Immature natural killer cell (primary cell): ENCODE measurements at regions not wholly inside any gene's neighbourhood (a gene's known extent, or its start where the extent isn't known, plus 50 kb on each side); places are given as distances from the start of the nearest gene placed in this dataset.
A peak's percentile ranks its signal among the peaks of the same experiment; 100 is the strongest.

Experiments used
- DNase-seq, 3 donors: peaks; one replicate each; pipeline ENCODE4 v3.0.0; 2022; ENCODE audit warnings: mixed read lengths in 1 of 3
- H3K27ac Mint-ChIP-seq, 6 donors: one replicate each; pipeline ENCODE4 v1.8.0; 2020; ENCODE audit warnings: mixed read lengths in 6 of 6, mild to moderate bottlenecking in 5 of 6, inconsistent platforms in 4 of 6, moderate library complexity in 3 of 6
- H3K27me3 Mint-ChIP-seq, 3 donors: one replicate each; pipeline ENCODE4 v1.8.0; 2020 to 2021; ENCODE audit warnings: low read depth in 3 of 3, mild to moderate bottlenecking in 3 of 3, mixed read lengths in 3 of 3, moderate library complexity in 3 of 3, inconsistent platforms in 1 of 3
- H3K36me3 Mint-ChIP-seq, 3 donors: one replicate each; pipeline ENCODE4 v1.8.0; 2020; ENCODE audit warnings: mixed read lengths in 3 of 3, inconsistent platforms in 2 of 3, mild to moderate bottlenecking in 2 of 3
- H3K4me1 Mint-ChIP-seq, 2 donors: one replicate each; pipeline ENCODE4 v1.8.0; 2020; ENCODE audit warnings: inconsistent platforms in 2 of 2, mild to moderate bottlenecking in 2 of 2, mixed read lengths in 2 of 2, moderate library complexity in 1 of 2
- H3K4me3 Mint-ChIP-seq, 5 donors: one replicate each; pipeline ENCODE4 v1.8.0; 2020; ENCODE audit warnings: mild to moderate bottlenecking in 5 of 5, mixed read lengths in 5 of 5, inconsistent platforms in 3 of 5, moderate library complexity in 3 of 5
- H3K9me3 Mint-ChIP-seq, 6 donors: one replicate each; pipeline ENCODE4 v1.8.0; 2020; ENCODE audit warnings: mild to moderate bottlenecking in 6 of 6, mixed read lengths in 6 of 6, inconsistent platforms in 4 of 6, moderate library complexity in 3 of 6

DNA sequence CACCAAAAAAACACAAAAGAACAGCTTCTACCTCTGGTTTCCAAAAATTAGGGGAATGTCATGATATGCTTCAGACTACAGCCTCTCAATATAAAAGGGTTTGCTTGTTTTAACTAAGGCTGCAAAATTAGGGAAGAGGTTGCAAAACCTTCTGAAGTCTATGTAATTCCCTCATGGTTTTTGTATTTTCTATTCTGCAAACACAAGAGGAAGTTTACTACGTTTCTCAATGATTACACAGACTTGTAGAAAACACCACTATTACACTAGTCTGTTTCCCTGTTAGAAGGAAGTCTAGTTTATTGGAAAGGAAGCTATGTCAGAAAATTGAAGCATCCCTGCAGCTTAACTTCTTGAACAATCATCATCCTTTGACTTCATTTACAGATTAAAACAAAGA, 229.7 kb upstream of the FMN2 start:
- Mint-ChIP-seq H3K27me3 (peaks cover 0 to 2% (median 1%) of the 10 kb centered on the region in 3 donors), H3K27ac (no peak overlapping the region), H3K36me3 (no peaks in the 10 kb centered on the region), H3K9me3 (no peaks in the 10 kb centered on the region), H3K4me3 (no peak overlapping the region), H3K4me1 (no peaks in the 10 kb centered on the region)
- DNase-seq, result no peak

DNA sequence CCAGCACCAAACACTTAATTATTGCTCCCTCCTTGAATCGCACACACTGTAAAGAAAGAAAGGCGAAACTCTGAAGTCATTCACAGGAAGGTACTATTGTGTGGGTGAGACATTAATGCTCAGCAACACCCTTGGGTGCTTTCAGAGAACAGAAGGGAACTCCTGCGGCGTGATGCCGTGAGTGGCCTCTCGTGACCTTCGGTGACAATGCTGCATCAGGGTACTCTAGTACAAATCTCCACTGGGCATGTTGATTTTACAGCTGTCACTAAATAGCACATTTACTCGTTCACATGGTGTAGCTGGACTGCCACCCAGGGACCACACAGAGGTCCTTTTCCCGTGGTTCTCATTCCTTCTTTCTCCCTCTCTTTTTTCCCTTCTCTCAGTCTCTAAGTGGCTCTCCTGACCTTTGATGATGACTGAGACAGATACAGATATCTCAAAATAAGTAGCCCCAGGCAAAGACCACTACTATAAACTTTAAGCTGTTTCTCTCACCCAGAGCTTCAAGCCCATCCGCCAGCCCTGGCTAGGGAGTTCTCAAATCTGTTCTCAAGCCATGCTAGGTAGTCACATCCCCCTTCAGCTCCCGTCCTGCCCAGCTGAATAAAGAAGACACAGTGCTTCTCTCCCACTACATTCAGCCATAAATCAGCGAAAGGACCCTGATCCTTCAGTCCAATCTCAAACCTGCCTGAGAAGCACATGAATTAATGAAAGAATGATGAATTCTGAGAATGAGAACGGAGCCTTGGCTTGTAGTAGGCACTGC, 223.4 kb upstream of the FMN2 start:
- H3K27ac Mint-ChIP-seq, result no peak overlapping the region
- no peak overlapping the region for H3K4me3 Mint-ChIP-seq
- H3K36me3 Mint-ChIP-seq, result no peaks in the 10 kb centered on the region
- peaks cover 0 to 2% (median 1%) of the 10 kb centered on the region in 3 donors for H3K27me3 Mint-ChIP-seq
- no peaks in the 10 kb centered on the region for H3K4me1 Mint-ChIP-seq
- no peaks in the 10 kb centered on the region for H3K9me3 Mint-ChIP-seq
- DNase-seq, result no peak

DNA sequence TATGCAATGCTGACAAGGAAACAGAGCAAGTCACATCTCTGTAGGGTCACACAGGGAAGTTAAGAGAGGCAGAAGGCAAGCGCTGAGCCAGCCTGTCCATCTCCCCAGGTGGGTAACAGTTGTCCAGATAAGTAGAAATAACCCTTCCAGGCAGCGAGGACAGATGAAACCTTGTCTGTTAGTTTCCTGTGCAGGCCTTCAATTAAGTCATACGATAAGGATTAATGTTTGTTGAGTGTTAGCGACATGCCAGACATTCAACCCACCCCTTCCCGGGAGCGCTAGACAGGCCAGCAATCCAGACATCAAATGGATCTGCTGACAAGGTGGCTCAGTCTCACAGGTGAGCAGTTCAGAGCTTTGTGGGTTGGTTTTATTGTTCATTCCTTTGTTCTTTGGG, 221.5 kb upstream of the FMN2 start:
- H3K4me3 Mint-ChIP-seq, result no peak overlapping the region
- DNase-seq, result no peak
- no peaks in the 10 kb centered on the region for H3K4me1 Mint-ChIP-seq
- no peak overlapping the region for H3K27ac Mint-ChIP-seq
- H3K9me3 Mint-ChIP-seq, result no peaks in the 10 kb centered on the region
- H3K27me3 Mint-ChIP-seq, result peaks cover 1 to 4% (median 2%) of the 10 kb centered on the region in 3 donors
- no peaks in the 10 kb centered on the region for H3K36me3 Mint-ChIP-seq

- Mint-ChIP-seq H3K9me3 (no peaks in the 10 kb centered on the region), H3K27ac (no peak overlapping the region), H3K36me3 (no peaks in the 10 kb centered on the region)
Observed at GRCh38 chr1:239872626-239873025, 219.1 kb upstream of the FMN2 start.

DNA sequence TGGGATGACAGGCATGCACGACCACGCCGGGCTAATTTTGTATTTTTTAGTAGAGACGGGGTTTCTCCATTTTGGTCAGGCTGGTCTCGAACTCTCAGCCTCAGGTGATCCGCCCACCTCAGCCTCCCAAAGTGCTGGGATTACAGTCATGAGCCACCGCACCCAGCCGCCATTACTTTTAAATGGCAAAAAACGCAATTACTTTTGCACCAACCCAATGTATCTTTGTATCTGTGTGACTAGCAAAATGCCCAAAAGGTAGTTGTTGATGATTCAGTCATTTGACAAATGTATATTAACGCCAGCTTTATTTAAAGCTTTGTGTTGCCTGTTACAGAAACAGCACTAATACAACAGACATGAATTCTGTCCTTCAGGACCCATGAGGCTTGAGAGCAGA, 216.9 kb upstream of the FMN2 start:
- Mint-ChIP-seq H3K36me3 (no peaks in the 10 kb centered on the region), H3K4me1 (no peaks in the 10 kb centered on the region), H3K27ac (no peak overlapping the region), H3K27me3 (peaks cover 0 to 4% (median 0%) of the 10 kb centered on the region in 3 donors), H3K4me3 (no peak overlapping the region), H3K9me3 (no peaks in the 10 kb centered on the region)
- no peak for DNase-seq

More at GRCh38 chr1:239872626-239873025, 219.1 kb upstream of the FMN2 start:
- Mint-ChIP-seq H3K4me1 (no peaks in the 10 kb centered on the region), H3K4me3 (no peak overlapping the region), H3K27me3 (peaks cover 0 to 4% (median 0%) of the 10 kb centered on the region in 3 donors)
- DNase-seq, result no peak

- Mint-ChIP-seq H3K4me1 (no peaks in the 10 kb centered on the region), H3K9me3 (no peaks in the 10 kb centered on the region), H3K27me3 (peaks cover 0 to 3% (median 0%) of the 10 kb centered on the region in 3 donors), H3K36me3 (no peaks in the 10 kb centered on the region), H3K27ac (peak overlapping the region in 1 of 6 donors; percentile 24), H3K4me3 (no peak overlapping the region)
- no peak for DNase-seq
Observed at GRCh38 chr1:239879321-239880170, 212.1 kb upstream of the FMN2 start.

GRCh38 chr1:239882967-239883366, 208.7 kb upstream of the FMN2 start:
- Mint-ChIP-seq H3K4me1 (no peaks in the 10 kb centered on the region), H3K9me3 (no peaks in the 10 kb centered on the region), H3K27me3 (peaks cover 0 to 4% (median 3%) of the 10 kb centered on the region in 3 donors), H3K36me3 (no peaks in the 10 kb centered on the region), H3K27ac (no peak overlapping the region), H3K4me3 (no peak overlapping the region)
- no peak for DNase-seq

DNA sequence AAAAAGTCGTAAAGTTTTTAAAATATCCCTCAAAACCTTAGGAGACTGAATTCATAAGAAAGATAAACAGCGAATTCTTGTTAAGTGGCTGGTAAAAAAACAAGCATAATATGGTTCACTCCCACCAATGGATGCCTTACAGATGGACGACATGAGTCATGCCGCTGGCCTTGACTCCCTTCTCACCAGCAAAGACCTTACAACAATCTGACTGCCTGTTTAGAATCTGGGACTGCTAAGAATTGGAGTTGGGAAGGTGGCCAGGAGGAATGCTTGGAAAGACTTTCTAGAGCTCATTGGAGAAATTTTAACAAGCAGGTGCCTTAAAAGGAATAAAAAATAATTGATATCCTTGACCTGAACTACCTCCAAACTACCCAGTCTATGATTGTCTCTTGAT, 206.9 kb upstream of the FMN2 start:
- Mint-ChIP-seq H3K27me3 (peaks cover 0 to 4% (median 3%) of the 10 kb centered on the region in 3 donors), H3K9me3 (no peaks in the 10 kb centered on the region), H3K4me1 (no peaks in the 10 kb centered on the region), H3K36me3 (no peaks in the 10 kb centered on the region), H3K4me3 (no peak overlapping the region), H3K27ac (no peak overlapping the region)
- DNase-seq, result no peak

DNA sequence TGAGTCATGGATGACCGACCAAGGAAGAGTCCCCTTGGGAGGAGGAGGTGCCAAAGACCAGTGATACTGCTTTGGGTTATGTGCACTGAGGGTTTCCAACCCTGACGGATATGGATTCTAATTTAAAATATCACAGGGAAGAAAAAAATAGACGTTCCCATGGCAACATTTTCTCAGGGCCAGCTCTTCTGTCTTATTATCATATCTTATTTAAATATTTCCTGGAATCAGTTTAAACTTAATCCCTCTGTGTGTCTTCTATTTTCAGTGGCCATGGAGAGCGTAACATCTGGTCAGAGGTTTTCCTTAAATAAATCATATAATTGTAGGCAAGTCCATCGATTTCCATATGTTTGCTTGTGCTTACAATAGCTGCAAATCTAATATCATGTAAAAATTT, 205.4 kb upstream of the FMN2 start:
- no peak for DNase-seq
- Mint-ChIP-seq H3K4me3 (no peak overlapping the region), H3K27ac (no peak overlapping the region), H3K4me1 (no peaks in the 10 kb centered on the region), H3K9me3 (no peaks in the 10 kb centered on the region), H3K36me3 (no peaks in the 10 kb centered on the region), H3K27me3 (peaks cover 0 to 4% (median 3%) of the 10 kb centered on the region in 3 donors)

DNA sequence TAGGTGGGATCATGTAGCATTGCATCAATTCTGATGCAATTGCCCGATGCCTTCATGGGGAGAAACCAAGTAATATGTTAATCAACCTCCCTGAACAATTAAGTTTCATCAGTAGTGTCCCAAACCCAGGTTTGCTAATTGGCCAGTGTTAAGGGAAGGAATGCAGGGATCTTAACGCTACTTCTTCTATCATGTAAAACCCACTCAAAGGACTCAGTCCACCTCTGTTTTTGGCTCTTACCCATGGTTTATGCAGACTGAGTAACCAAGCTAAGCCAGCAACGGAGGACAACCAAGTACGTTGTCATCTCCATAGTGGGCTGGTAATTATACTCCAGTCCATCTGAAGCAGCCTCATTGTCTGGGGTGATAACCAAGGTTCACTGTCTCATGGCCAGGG, 203.0 kb upstream of the FMN2 start:
- Mint-ChIP-seq H3K9me3 (no peaks in the 10 kb centered on the region), H3K27ac (no peak overlapping the region), H3K27me3 (peaks cover 0 to 4% (median 3%) of the 10 kb centered on the region in 3 donors), H3K36me3 (no peaks in the 10 kb centered on the region), H3K4me3 (no peak overlapping the region), H3K4me1 (no peaks in the 10 kb centered on the region)
- DNase-seq, result no peak

DNA sequence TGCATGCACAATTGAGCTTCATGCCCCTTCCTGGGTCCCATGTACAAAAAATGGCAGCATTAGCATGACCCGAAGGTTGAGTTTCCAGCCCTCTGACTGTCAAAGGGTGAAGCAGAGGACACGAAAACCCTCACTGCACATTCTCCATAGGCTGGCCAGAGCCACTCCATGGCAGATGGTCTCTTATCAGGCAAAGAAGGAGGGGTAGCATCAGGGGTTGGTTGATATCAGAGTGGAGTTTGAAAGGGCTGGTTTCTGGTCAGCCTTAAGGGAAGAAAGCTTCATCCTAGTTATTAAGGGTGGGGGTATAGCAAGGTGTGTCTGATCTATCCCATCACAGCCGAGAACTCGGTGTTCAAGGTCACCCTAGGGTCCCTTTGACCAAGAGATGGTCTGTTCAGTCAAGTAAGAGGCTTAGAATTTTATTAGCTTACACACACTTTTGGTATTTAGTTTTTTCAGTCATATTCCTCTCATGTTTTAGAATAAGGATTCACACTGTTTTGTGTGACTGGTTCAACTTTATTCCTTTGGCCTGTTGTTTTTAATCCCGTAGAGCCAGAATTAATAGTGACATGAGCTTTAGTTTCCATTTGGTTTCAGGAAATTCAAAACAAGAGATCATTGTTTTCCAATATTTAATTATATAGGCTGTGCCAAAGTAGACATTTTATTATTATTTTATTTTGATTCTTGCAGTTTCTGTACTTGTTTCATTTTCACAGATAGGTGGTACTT, 199.9 kb upstream of the FMN2 start:
- no peak for DNase-seq
- no peaks in the 10 kb centered on the region for H3K9me3 Mint-ChIP-seq
- H3K27me3 Mint-ChIP-seq, result peaks cover 0 to 5% (median 4%) of the 10 kb centered on the region in 3 donors
- H3K27ac Mint-ChIP-seq, result no peak overlapping the region
- H3K4me1 Mint-ChIP-seq, result no peaks in the 10 kb centered on the region
- no peak overlapping the region for H3K4me3 Mint-ChIP-seq
- H3K36me3 Mint-ChIP-seq, result no peaks in the 10 kb centered on the region

DNA sequence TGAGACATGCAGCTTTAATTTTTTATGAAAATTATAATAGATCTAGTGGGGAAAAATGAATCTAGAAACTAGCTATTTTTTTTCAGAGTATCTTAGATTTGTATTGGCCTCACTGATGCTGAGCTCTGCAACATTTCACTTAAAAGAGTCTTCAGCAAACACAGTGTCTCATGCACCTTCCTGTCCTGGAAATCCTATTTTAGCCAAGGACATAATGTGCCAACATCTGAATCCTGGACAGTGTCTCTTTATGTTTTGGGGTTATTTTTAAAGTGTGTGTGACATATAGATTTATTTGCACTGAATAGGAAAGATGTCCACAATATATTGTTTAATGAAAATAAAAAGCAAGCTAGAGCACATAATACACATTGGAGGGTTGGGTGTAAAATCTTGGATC, 199.1 kb upstream of the FMN2 start:
- peaks cover 0 to 5% (median 4%) of the 10 kb centered on the region in 3 donors for H3K27me3 Mint-ChIP-seq
- H3K4me1 Mint-ChIP-seq, result no peaks in the 10 kb centered on the region
- H3K36me3 Mint-ChIP-seq, result no peaks in the 10 kb centered on the region
- no peak for DNase-seq
- no peak overlapping the region for H3K27ac Mint-ChIP-seq
- H3K4me3 Mint-ChIP-seq, result no peak overlapping the region
- H3K9me3 Mint-ChIP-seq, result no peaks in the 10 kb centered on the region

DNA sequence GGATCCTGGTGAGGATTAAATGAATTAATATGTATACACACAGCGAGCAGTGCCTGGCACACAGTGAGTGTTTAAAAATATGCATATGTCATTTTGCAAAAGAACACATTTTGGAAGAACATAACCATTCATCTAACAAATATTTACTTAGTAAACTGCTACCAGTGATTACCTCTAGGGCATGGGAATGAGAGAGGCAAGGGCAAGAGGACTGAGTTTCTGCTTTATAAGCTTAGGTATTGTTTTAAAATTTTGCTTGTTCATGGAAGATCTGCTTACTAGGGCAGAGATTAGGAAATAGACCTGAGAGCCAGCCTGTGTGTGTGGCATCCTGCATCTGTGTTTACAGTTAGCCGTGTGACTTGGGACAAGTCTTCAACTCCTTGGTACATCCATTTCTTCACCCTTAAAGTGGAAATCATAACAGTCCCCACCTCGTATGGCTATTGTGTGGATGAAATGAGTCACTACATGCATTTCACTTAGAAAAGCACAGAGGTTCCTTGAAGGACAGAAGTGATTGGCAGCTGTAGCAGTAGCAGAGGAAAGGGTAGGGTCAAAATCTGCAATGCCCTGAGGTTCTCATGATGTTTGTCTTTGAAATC, 198.5 kb upstream of the FMN2 start:
- Mint-ChIP-seq H3K9me3 (no peaks in the 10 kb centered on the region), H3K4me3 (no peak overlapping the region), H3K27me3 (peaks cover 0 to 5% (median 4%) of the 10 kb centered on the region in 3 donors), H3K4me1 (peaks cover 0 to 2% of the 10 kb centered on the region in 2 donors), H3K36me3 (no peaks in the 10 kb centered on the region), H3K27ac (no peak overlapping the region)
- DNase-seq, result no peak
